DND-41 (cell line): ENCODE measurements at regions not wholly inside any gene's neighbourhood (a gene's known extent, or its start where the extent isn't known, plus 50 kb on each side); places are given as distances from the start of the nearest gene placed in this dataset.

Experiments used
- CTCF ChIP-seq: IDR thresholded peaks from 2 replicates; pipeline ENCODE4 v1.5.1; 2012; ENCODE audit warnings: borderline replicate concordance, low read length, moderate library complexity, mild to moderate bottlenecking; ENCODE audit not compliant: poor library complexity, severe bottlenecking; ENCODE audit errors: extremely low read depth
- EZH2 ChIP-seq: IDR thresholded peaks from 3 replicates; pipeline ENCODE4 v1.6.1; 2012; ENCODE audit warnings: borderline replicate concordance, low read depth, mild to moderate bottlenecking, moderate library complexity, low read length, inconsistent platforms; ENCODE audit not compliant: severe bottlenecking

- TF ChIP-seq CTCF: no peak
- TF ChIP-seq EZH2: no peak
Observed at GRCh38 chr5:124257048-124257447, 489.4 kb downstream of the ZNF608 start.
